HFFc6 (cell line): ENCODE measurements at regions not wholly inside any gene's neighbourhood (a gene's known extent, or its start where the extent isn't known, plus 50 kb on each side); places are given as distances from the start of the nearest gene placed in this dataset.

Experiments used
- DNase-seq: peaks from one replicate; pipeline ENCODE4 v3.0.0-alpha.2; 2018
- H3K27ac Mint-ChIP-seq: 2 replicates; pipeline ENCODE4 v1.8.0; 2020; ENCODE audit warnings: mild to moderate bottlenecking, mixed read lengths
- H3K27me3 Mint-ChIP-seq: 2 replicates; pipeline ENCODE4 v1.8.0; 2021; ENCODE audit warnings: mild to moderate bottlenecking, moderate library complexity, mixed read lengths; ENCODE audit not compliant: insufficient read depth
- H3K36me3 Mint-ChIP-seq: 2 replicates; pipeline ENCODE4 v1.8.0; 2021; ENCODE audit warnings: low read depth, mixed read lengths
- H3K4me1 Mint-ChIP-seq: 2 replicates; pipeline ENCODE4 v1.8.0; 2020; ENCODE audit warnings: low read depth, mixed read lengths
- H3K4me3 Mint-ChIP-seq: 2 replicates; pipeline ENCODE4 v1.8.0; 2020; ENCODE audit warnings: mild to moderate bottlenecking, moderate library complexity, mixed read lengths
- H3K9me3 Mint-ChIP-seq: 2 replicates; pipeline ENCODE4 v1.8.0; 2020; ENCODE audit warnings: mild to moderate bottlenecking, mixed read lengths
- CTCF ChIP-seq: fragments of 200-600 bp; sonication (generic); IDR thresholded peaks from 2 replicates; pipeline ENCODE4 v1.5.0; 2021; ENCODE audit warnings: antibody characterized with exemption, mild to moderate bottlenecking

GRCh38 chr2:6748406-6749067 lies 117.2 kb downstream of the CMPK2 start:
- peaks cover 30% of the 10 kb centered on the region for H3K9me3 Mint-ChIP-seq
- H3K4me1 Mint-ChIP-seq, result no peaks in the 10 kb centered on the region
- no peaks in the 10 kb centered on the region for H3K36me3 Mint-ChIP-seq
- no peak overlapping the region for H3K27ac Mint-ChIP-seq
- H3K27me3 Mint-ChIP-seq, result no peaks in the 10 kb centered on the region; the same call in 1 of the 2 replicates
- H3K4me3 Mint-ChIP-seq, result no peak overlapping the region
- no peak for DNase-seq
- no peak for TF ChIP-seq CTCF

GRCh38 chr2:6749962-6750361 lies 115.7 kb downstream of the CMPK2 start:
- no peaks in the 10 kb centered on the region for H3K4me1 Mint-ChIP-seq
- no peak overlapping the region for H3K4me3 Mint-ChIP-seq
- no peaks in the 10 kb centered on the region; the same call in 1 of the 2 replicates for H3K27me3 Mint-ChIP-seq
- no peaks in the 10 kb centered on the region for H3K36me3 Mint-ChIP-seq
- H3K27ac Mint-ChIP-seq, result no peak overlapping the region
- DNase-seq, result no peak
- TF ChIP-seq CTCF, result no peak
- peaks cover 32% of the 10 kb centered on the region for H3K9me3 Mint-ChIP-seq

GRCh38 chr2:6750411-6751158 lies 115.1 kb downstream of the CMPK2 start:
- H3K9me3 Mint-ChIP-seq, result peaks cover 26% of the 10 kb centered on the region
- no peaks in the 10 kb centered on the region for H3K36me3 Mint-ChIP-seq
- TF ChIP-seq CTCF, result no peak
- H3K27ac Mint-ChIP-seq, result no peak overlapping the region
- H3K4me1 Mint-ChIP-seq, result no peaks in the 10 kb centered on the region
- H3K27me3 Mint-ChIP-seq, result no peaks in the 10 kb centered on the region; the same call in 1 of the 2 replicates
- H3K4me3 Mint-ChIP-seq, result no peak overlapping the region
- no peak for DNase-seq

DNA sequence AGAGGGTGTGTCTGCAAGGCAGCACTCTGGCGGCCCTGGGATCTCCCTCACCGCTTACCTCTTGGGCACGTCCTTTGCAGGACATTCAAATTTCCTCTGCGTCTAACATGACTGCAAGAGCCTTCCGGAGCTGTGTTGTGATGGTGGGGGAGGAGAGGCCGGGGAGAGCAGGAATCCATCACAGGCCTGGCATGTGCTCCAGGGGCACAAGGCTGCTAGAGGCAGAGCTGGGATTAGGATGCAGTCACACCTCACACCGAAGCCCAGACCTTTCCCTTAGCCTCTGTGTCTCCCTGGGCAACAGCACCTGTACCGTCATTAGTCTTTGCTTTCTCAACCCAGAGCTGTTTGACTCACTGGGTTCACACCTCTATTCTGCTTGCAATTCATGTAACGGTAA lies 111.3 kb downstream of the CMPK2 start:
- no peak for DNase-seq
- Mint-ChIP-seq H3K4me3 (no peak overlapping the region), H3K36me3 (no peaks in the 10 kb centered on the region), H3K4me1 (no peaks in the 10 kb centered on the region), H3K27ac (no peak overlapping the region), H3K9me3 (peaks cover 10% of the 10 kb centered on the region; the same call in 1 of the 2 replicates), H3K27me3 (no peaks in the 10 kb centered on the region; the same call in 1 of the 2 replicates)
- no peak for TF ChIP-seq CTCF

- DNase-seq, result no peak
- no peaks in the 10 kb centered on the region for H3K4me1 Mint-ChIP-seq
- no peak for TF ChIP-seq CTCF
- no peak overlapping the region for H3K4me3 Mint-ChIP-seq
- H3K27me3 Mint-ChIP-seq, result no peaks in the 10 kb centered on the region; the same call in 1 of the 2 replicates
- H3K27ac Mint-ChIP-seq, result no peak overlapping the region
- H3K9me3 Mint-ChIP-seq, result peaks cover 10% of the 10 kb centered on the region; the same call in 1 of the 2 replicates
- H3K36me3 Mint-ChIP-seq, result no peaks in the 10 kb centered on the region
Measured at GRCh38 chr2:6755456-6755855, 110.3 kb downstream of the CMPK2 start.
